GM21717 (cell line): ENCODE measurements at regions not wholly inside any gene's neighbourhood (a gene's known extent, or its start where the extent isn't known, plus 50 kb on each side); places are given as distances from the start of the nearest gene placed in this dataset.

Experiments
- ATAC-seq: cut with Tn5 transposase; IDR thresholded peaks from one replicate; pipeline ENCODE4 v1.9.1; 2021; ENCODE audit warnings: mild to moderate bottlenecking, moderate library complexity; ENCODE audit not compliant: unreplicated experiment

DNA sequence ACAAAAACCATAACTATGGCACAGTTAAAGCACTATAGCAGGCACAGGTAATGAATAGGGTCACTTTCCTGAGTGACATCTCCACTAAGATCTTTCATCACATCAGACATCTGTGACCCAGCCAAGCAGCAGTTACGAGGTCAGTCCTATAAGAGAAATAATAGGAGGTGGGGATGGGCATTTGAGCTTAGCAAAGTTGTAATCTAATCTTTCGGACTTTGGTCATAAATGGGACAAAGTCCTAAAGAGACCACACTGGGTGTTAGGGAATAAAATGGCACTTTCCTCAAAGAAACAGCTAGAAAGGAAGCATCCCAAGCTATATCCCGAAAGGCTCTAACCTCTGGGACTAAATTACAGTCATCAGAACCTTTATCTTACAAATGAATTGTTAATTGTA lies 432.2 kb downstream of the PIK3R1 start:
- no peak for ATAC-seq

DNA sequence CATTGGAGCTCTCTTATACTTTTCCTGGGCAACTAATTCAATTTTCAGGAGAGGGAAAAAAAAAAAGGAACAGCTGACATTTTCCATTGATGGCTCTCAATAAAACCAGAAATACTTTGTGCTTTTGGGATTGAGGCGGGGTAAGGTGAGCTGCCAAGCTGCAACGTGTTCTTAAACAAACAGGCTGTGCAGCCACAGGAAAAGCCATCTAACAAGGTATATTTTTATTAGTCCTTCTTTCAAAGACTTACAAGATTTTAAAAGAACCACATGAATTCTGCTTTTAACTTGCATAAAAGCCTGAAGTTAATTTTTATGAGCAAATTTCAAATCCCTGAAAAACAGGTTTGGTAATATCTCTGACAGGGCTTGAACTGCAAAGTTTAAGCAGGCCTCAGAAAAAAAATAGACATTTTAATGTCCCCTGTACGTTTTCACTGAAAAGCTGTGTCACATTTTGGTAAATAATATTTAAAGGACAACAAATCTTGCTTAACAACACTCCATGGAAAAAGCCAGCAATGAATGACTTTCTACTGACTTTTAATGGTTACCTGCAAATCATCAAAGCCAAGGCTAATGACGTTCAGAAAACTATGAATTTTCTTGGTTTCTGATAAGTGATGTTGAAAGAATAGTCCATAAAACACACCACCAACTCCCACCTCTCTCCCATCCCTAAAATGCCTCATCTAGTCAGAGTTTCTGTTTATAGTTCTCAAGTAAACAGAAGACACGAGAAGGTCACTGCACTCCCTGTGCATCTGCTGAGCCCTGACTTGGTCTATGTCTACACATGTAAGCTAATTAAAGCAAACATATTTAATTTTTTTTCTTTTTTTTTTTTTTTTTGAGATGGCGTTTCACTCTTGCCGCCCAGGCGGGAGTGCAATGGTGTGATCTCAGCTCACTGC lies 433.6 kb downstream of the PIK3R1 start:
- ATAC-seq = no peak

- ATAC-seq = no peak
Observed at GRCh38 chr5:68652534-68652965, 437.0 kb downstream of the PIK3R1 start.

- ATAC-seq = no peak
Observed at GRCh38 chr5:68653471-68653870, 437.9 kb downstream of the PIK3R1 start.

GRCh38 chr5:68657055-68657961 lies 436.5 kb upstream of the SLC30A5 start:
- no peak for ATAC-seq

GRCh38 chr5:68658810-68659372 lies 434.9 kb upstream of the SLC30A5 start:
- ATAC-seq = no peak

DNA sequence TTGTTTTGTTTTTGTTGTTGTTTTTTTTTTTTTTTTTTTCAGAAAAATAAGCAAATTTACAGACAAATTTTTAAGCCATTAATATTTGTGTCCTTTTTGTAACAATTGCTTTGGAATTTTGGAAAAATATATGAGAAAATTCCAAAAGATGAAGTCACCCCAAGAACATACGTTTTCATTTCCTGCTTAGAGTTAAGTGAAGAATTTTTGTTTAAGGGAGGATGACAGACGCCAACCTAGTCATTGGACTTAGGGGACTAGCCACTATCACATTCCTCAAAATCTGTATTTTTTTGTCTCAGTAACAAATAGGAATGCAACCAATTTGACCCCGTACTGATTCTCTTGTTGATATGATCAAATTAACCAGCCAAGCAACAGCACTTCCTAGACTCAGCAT lies 433.9 kb upstream of the SLC30A5 start:
- no peak for ATAC-seq

GRCh38 chr5:68661237-68661636 lies 432.6 kb upstream of the SLC30A5 start:
- ATAC-seq = no peak

DNA sequence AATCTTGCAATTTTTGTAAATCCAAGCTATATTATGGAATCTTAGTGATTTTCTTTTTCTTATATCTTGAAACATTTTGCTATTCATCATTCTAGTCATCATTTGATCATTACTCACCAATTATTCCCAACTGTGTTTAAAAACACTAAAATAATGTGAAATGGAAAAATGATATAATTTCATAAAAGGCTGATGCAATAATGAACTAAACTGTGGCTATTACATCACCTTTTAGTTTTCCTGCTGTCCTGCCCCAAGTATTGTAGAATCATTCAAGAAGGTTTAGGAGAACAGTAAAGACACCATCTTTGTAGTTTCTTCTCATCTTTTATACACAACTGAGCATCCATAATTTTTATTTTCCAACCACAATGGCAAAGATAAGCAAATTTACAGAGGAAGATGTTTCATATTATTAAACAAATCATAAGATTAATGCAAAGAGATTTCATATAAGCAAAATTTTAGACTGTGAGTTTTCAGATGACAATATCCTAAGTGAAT lies 431.0 kb upstream of the SLC30A5 start:
- no peak for ATAC-seq

DNA sequence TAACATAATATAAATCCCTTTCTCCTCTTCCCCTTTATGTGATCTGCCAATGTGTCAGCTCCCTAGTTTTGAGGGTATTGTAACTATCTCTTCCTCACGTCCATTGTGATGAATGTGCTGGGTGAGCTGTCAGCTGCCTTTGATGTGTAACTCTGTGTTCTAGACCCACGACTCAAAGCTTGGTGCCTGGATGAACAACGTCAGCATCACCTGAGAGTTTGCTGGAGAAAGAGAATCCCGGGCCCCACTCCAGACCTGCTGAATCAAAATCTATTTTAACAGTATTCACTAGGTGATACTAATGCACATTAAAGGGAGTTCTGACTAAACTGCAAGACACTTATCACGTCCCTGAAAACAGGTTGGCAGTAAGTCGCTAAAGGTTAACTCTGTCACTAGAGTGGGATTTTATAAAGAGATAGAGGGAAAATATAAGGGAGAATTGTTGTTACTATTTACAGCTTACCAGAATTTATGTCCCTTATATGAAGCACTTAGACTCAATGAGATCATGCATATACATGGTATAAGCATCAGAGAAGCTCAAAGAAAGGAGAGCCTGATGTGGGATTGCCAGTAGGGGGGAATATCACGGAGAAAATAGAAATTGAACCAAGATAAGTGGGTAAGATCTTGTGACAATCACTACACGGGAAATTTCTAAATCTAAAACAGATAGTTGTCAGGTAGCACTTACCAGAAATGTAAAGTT lies 423.8 kb upstream of the SLC30A5 start:
- no peak for ATAC-seq

- no peak for ATAC-seq
Observed at GRCh38 chr5:68673106-68673822, 420.6 kb upstream of the SLC30A5 start.

GRCh38 chr5:68673823-68674180 lies 420.0 kb upstream of the SLC30A5 start:
- no peak for ATAC-seq

DNA sequence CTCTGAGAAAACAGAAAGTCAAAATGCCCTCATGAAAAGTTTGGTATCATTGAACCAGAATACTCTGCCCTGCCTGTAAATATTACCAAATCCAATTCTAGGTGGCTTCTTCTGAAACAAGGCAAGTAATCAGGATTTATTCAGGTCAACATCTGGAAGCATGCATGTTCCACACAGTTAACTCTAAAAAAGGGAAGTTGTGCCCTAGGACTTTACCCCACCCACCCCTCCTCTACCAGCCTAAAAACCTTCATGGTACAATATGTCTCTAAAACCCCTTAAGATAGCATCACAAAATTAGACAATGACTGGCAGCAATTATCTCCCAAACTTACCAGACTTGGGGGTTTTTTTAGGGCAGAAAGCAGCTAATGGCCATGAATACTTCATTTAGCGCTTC lies 414.8 kb upstream of the SLC30A5 start:
- no peak for ATAC-seq

DNA sequence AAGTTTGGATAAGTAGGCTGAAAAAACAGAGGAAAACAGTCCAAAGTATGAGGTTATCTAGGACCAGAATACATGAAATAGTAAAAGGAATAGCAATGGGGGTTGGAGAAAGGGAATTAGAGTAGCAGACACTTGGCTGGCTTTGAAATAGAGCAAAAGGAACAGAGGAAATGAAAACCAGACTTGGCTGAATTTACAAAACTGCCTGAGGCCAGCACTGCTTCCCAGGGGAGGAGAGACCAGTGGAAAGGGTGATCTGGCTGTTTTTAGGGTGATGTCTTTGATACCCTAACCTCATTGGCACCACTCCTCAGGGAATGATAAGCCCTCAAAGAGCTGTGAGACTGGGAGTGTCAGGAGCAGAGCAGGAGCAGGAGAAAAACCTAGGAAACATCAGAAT lies 413.4 kb upstream of the SLC30A5 start:
- ATAC-seq = no peak

DNA sequence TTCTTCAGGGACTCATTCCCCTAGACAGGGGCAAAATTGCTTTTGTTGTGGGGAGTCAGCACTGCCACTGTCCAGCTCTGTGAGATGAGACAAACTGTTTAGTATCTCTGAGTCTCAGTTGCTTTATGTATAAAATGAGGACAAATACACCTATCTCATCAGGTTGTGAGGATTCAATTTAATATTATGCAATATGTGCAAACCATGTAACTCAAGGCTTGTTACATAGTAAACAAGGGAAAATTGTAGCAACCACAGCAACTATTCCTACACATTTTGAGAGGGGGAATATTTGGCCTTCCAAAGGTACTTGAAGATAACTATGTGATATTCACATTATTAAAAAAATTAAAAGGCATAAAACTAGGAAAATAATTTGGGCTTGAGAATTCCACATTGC lies 411.9 kb upstream of the SLC30A5 start:
- ATAC-seq = no peak

DNA sequence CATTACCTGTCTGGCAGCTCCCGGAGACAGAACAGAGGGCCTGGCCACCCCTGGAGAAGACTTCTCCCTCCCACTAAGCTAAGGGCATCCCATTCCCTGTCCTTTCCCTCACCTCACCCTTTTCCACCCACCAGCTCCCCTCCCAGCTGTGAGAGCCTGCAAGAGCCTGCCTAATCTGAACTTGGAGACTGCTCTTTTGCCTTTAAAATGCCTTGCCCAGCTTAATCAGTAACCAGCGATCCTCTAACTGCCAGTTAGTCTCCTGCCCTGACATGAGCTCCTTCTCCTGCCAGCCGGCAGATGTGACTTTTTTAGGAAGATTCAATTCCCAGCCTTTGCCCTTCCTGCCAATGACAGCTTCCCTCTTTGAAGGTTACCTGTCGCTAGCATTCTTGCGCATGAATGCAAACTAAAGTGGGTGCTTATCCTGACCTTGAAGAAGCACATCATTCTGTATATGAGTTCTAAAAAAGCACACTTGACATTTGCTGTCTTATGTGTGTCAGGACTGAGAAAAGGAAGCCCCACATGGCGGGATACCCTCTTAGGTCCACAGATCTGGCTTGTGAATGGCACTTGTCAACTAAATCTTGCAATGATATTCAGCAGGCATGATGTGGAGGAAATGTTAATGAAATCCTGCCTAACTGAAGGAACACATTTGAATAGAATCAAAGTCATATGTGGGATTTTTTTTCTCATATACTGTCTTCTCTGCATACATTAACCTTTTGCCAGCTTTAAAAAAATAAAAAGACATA lies 411.2 kb upstream of the SLC30A5 start:
- no peak for ATAC-seq

GRCh38 chr5:68683632-68684036 lies 410.2 kb upstream of the SLC30A5 start:
- no peak for ATAC-seq

DNA sequence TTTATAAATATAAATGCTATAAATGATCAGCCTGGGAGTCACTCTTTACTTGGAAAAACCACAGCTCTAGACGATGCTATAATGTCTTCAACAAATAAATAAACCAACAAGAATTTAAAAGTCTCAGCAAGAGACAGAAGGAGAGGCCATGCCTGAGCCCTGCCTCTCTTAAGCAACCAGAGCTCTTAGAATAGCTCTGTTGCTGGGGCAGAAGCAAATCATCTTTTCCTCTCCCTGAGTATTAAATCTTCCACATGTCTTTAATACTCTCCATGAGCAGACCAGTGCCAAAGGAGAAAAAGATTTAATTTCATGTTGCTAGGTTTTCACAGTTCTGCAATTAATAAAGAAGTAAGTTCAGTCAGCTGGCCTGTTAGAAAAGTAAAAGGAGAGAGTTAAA lies 408.0 kb upstream of the SLC30A5 start:
- no peak for ATAC-seq

- no peak for ATAC-seq
Observed at GRCh38 chr5:68688547-68688946, 405.3 kb upstream of the SLC30A5 start.
